ENCODE measurements at regions not wholly inside any gene's neighbourhood (a gene's known extent, or its start where the extent isn't known, plus 50 kb on each side); places are given as distances from the start of the nearest gene placed in this dataset.

GRCh38 chr4:29415771-29416170 lies 1304.4 kb upstream of the PCDH7 start:
- TF ChIP-seq, protein P1, sequence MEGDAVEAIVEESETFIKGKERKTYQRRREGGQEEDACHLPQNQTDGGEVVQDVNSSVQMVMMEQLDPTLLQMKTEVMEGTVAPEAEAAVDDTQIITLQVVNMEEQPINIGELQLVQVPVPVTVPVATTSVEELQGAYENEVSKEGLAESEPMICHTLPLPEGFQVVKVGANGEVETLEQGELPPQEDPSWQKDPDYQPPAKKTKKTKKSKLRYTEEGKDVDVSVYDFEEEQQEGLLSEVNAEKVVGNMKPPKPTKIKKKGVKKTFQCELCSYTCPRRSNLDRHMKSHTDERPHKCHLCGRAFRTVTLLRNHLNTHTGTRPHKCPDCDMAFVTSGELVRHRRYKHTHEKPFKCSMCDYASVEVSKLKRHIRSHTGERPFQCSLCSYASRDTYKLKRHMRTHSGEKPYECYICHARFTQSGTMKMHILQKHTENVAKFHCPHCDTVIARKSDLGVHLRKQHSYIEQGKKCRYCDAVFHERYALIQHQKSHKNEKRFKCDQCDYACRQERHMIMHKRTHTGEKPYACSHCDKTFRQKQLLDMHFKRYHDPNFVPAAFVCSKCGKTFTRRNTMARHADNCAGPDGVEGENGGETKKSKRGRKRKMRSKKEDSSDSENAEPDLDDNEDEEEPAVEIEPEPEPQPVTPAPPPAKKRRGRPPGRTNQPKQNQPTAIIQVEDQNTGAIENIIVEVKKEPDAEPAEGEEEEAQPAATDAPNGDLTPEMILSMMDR (IDR thresholded peaks at IDR 0.05; ENCODE audit: insufficient read depth, low read length): no peak
- TF ChIP-seq, protein P2, sequence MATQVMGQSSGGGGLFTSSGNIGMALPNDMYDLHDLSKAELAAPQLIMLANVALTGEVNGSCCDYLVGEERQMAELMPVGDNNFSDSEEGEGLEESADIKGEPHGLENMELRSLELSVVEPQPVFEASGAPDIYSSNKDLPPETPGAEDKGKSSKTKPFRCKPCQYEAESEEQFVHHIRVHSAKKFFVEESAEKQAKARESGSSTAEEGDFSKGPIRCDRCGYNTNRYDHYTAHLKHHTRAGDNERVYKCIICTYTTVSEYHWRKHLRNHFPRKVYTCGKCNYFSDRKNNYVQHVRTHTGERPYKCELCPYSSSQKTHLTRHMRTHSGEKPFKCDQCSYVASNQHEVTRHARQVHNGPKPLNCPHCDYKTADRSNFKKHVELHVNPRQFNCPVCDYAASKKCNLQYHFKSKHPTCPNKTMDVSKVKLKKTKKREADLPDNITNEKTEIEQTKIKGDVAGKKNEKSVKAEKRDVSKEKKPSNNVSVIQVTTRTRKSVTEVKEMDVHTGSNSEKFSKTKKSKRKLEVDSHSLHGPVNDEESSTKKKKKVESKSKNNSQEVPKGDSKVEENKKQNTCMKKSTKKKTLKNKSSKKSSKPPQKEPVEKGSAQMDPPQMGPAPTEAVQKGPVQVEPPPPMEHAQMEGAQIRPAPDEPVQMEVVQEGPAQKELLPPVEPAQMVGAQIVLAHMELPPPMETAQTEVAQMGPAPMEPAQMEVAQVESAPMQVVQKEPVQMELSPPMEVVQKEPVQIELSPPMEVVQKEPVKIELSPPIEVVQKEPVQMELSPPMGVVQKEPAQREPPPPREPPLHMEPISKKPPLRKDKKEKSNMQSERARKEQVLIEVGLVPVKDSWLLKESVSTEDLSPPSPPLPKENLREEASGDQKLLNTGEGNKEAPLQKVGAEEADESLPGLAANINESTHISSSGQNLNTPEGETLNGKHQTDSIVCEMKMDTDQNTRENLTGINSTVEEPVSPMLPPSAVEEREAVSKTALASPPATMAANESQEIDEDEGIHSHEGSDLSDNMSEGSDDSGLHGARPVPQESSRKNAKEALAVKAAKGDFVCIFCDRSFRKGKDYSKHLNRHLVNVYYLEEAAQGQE (IDR thresholded peaks at IDR 0.05; ENCODE audit: insufficient replicate concordance, low read depth): no peak
- TF ChIP-seq POLR2AphosphoS5 (IDR thresholded peaks at IDR 0.05; ENCODE audit: low read depth): no peak

All from HL-60 (cell line).